HEK293 (cell line): ENCODE measurements at regions not wholly inside any gene's neighbourhood (a gene's known extent, or its start where the extent isn't known, plus 50 kb on each side); places are given as distances from the start of the nearest gene placed in this dataset.

Source experiments
- ZNF24 ChIP-seq: fragments of 450-650 bp; formaldehyde crosslinking; IDR thresholded peaks from 2 replicates; pipeline ENCODE4 v1.5.1; 2016; ENCODE audit warnings: missing biosample characterization, missing genetic modification characterization
- ZNF768 ChIP-seq: fragments of 450-650 bp; formaldehyde crosslinking; IDR thresholded peaks from 2 replicates; pipeline ENCODE4 v1.5.1; 2018; ENCODE audit warnings: missing biosample characterization, mild to moderate bottlenecking, missing genetic modification characterization

DNA sequence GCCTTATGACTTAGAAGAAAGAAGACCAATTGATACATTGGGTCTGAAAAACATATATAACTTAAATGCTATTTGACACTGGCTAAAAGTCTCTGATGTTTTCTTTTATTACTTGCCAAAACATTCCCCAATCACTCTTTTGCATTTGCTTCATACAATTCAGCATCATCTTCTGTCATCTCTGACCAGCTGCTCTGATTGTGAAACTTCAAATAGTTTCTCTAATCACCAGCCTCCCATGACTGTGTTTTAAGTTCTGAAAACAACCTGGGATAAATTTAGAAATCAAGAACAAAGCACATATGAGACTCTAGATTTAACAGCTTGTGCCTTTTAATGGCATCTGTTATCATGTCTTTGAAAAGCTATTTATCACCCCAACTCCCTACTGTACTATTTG is 208.4 kb upstream of the KCND2 start:
- TF ChIP-seq ZNF768 (no peak), ZNF24 (no peak)
